Anterior cingulate cortex (tissue), 58 donors: ENCODE measurements at regions not wholly inside any gene's neighbourhood (a gene's known extent, or its start where the extent isn't known, plus 50 kb on each side); places are given as distances from the start of the nearest gene placed in this dataset.
"Not testable (repeated sequence)": the region's sequence is repeated elsewhere in the genome, so short reads cannot be mapped to it uniquely, and the experiment has no call there.

ENCODE experiments used
- DNase-seq, 58 donors: peaks; one replicate each; lab custom pipeline; 2025; lab: John Stamatoyannopoulos, UW

DNA sequence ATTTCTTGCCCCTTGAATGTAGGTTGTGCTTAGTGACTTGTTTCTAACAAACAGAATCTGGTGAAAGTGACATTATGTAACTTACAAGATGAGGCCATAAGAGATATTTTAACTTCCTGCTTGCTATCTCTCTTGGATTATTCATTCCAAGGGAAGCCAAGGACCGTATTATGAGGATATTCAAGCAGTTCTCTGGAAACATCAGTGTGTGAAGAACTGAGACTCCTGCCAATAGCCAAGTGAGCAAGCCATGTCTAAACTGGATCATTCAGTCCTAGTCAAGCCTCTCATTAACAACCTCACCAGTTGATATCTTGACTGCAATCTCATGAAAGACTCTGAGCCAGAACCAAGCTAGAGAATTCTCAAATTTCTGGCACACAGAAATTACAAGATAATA is 765.1 kb upstream of the SLC8A1 start:
- DNase-seq = no peak

DNA sequence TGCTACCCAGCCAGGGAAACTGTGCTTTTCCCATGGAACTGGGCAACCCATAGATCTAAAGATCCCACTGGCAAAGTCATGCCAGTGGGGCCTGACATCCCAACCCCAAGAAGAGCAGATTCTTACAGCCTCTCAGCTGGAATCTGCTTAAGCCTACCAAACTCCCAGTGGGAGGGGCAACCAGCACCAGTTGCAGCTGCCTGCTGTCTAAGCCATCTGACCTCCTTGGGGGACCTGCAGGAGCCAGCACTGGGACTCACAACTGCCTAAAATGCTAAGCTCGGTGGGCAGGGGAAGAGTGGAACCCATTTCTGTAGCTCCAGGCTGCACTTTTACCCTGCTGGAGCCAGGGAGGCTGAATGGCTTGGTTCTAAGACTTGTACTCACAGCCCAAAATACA is 770.7 kb upstream of the SLC8A1 start:
- DNase-seq = no peak

DNA sequence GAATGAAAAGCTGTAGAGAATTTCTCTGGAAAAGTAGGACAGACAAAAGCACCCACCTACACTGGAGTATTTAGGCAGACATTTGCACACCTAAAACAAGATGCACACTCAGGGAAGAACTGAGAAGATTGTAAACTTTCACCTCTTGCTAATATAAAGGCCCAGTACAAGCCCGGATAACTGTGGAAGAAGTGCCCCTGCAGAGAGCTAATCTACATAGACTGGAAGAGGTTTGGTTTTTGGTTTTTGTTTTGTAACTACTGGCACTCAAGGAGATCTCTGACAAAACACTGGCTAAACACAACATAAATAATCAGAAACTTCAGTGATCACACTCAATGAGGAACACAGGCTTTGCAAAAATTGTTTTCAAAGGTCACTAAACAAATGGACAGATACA is 782.2 kb upstream of the SLC8A1 start:
- DNase-seq = no peak

DNA sequence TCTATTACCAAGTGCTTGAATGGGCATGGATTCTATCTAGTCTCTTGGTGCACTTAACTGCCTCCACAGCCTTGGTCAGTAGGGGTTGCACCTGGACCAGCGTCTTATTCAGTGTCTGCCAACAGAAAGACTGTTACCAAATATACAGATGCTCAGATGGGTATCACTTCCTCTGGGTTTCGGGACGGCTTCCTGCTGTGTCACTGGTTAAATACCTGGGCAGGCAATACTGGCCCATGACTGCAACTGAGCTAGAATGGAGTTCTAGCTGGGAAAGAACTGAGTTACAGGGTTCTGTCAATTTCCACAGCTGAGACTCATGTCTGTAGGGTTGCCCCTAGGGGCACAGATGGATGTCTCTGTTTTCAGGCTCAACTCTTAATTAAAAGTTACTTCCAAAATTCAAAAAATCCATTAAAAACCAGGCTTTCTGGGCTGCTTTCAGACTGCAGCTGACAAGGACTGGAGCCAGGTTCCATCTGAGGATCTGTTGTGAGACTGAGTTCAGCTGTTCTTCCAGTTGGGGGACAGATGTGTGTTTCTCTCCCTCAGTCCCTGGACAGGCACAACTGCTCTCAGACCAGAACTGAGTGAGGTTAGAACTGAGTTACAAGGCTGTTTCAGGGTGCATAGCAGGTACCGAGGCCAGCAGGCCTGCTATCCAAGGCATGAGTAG is 789.6 kb upstream of the SLC8A1 start:
- DNase-seq = no peak

- DNase-seq = no peak
Observed at GRCh38 chr2:41242001-41242331, 790.1 kb upstream of the SLC8A1 start.

DNA sequence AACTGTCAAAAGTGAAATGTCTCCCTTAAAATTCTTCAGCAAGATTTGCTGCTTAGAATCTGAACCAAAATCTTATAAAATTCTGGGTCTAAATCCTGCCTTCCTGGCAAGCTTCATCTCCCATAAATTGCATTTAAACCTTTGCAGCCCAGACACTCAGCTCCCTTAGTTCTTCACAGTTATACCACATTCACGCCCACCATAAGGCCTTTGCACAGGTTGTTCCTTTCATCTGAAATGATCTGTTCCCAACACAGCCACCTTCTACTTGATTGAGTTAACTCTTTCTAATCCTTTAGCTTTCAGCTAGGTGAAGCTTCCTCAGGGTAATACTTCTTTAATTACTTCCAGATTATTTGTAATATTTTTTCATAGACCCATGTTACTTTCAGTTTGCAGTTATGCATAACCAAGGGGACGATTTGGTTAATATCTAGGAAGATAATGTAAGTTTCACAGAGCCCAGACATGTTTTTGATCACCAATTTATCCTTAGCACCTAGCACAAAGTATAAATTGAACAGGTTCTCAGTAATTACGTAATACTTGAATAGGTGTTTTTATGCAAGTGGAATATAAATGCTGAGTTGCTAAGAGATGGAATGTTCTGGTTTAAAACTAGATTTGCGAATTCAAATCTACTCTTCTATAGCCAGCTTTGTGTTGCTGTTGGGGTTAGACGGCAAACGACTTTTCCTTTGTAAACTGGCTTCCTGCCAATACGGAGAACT is 779.7 kb upstream of the PKDCC start:
- peak in 7 of 58 donors; percentile 0 to 37 (median 3) for DNase-seq

- DNase-seq = no peak
Observed at GRCh38 chr2:41283079-41283775, 764.6 kb upstream of the PKDCC start.

DNA sequence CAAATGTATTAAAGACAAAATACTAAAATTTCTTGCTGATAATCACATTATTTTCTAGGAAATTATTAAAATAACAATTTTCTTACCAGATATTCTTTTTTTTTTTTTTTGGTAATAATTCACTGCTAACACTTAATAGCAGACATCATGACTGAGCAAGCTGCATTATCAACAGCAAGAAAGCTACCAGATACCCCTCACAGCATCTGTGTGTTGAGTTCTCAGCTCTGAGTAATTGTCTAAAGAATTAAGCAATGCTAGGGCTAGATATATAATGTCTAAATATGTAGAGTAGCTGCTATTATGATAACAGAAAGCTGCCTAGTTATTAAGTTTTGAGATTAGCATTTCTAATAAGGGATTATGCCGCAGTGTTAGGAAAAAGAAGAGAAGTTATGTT is 754.3 kb upstream of the PKDCC start:
- DNase-seq = no peak

DNA sequence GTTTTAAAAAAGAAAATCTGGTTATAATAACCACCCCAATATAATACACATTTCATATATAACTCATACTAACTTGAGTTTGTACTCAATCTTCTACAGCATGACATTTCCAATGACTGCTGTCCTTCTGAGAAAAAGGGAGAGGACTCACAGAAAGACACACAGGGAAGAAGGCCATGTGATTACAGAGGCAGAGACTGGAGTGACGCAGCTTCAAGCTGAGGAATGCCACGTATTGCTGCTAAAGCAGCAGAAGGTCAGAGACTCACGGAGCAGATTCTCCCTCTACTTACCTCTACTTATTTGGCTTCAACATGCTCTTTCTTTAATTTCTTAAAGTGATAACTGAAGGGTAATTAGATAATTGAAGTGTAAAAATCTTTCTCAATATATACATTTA is 753.5 kb upstream of the PKDCC start:
- no peak for DNase-seq

DNA sequence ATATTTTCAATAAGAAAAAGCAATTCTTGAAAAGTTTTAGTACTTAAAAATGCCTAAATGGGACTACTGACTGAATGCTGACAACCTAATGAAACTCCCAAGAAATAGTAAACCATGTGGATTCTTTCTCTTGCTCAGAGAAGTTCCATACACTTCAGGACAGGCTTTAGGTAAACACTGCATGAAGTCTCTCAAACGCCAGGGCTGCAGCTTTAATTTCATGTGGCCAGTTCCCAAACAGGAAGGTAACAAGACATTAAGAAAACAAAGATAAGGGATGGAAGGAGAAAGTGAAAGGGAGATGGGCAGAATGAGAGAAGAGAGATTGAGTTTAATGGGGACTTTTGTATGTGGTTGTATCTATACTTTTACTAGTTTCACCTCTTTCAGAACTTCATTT is 734.7 kb upstream of the PKDCC start:
- no peak for DNase-seq

- no peak for DNase-seq
Observed at GRCh38 chr2:41314511-41315070, 733.2 kb upstream of the PKDCC start.

GRCh38 chr2:41319437-41319836 is 728.4 kb upstream of the PKDCC start:
- no peak for DNase-seq

GRCh38 chr2:41320491-41320890 is 727.3 kb upstream of the PKDCC start:
- no peak for DNase-seq

- DNase-seq = no peak
Observed at GRCh38 chr2:41321351-41321750, 726.5 kb upstream of the PKDCC start.

DNA sequence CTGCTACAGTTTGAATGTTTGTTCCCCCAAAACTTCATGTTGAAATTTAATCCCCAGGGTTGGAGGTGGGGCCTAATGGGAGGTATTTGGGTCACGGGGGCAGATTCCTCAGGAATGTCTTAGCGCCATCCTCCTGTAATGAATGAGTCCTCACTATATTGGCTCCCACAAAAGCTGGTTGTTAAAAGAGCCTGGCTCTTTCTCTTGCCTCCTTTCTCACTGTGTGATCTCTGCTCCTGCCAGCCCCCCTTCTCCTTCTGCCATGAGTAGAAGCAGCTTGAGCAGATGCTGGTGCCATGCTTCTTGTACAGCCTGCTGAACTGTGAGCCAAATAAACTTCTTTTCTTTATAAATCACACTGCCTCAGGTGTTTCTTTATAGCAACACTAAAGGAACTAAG is 721.0 kb upstream of the PKDCC start:
- no peak for DNase-seq

- no peak for DNase-seq
Observed at GRCh38 chr2:41329040-41329439, 718.8 kb upstream of the PKDCC start.

DNA sequence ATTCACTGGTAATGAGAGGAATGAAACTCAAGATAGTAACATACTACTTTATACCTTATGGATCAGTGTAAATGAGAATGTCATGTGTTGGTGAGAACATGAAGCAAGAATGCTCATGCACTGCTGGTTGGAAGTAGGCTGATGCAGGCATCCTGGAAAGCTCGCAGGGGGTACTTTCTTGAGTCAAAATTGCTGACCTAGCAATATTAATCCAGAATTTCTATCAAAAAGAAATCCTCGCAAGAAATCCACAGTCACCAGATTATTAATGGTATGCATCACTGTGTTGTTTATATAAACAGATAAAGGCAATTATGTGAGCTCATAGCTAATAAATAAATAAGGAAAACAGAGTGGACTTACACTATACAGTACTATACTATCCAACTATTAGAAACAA is 713.7 kb upstream of the PKDCC start:
- DNase-seq = no peak

- not testable (repeated sequence) for DNase-seq
Observed at GRCh38 chr2:41335573-41335972, 712.2 kb upstream of the PKDCC start.

DNA sequence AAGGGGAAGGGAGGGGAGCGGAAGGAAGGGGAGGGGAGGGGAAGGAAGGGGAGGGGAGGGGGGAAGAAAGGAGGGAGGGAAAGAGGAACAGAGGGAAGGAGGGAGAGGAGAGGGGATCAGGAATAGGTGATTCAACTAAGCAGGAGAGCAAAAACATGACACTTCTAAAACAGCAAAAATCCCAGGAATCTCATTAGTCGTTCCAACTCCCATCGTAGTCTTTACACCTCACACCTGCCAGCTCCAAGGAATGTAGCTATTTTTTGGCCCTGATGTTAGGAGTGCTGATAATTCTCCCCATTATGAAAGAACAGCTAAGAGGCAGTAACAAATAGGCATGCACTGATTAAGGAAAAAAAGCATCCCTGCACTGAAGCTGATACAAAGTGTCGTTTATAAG is 709.9 kb upstream of the PKDCC start:
- DNase-seq = no peak

- no peak for DNase-seq
Observed at GRCh38 chr2:41344529-41344928, 703.3 kb upstream of the PKDCC start.

- DNase-seq = no peak
Observed at GRCh38 chr2:41353060-41353459, 694.8 kb upstream of the PKDCC start.

- DNase-seq = no peak
Observed at GRCh38 chr2:41355794-41356193, 692.0 kb upstream of the PKDCC start.
